Prostate gland (tissue), 2 donors: ENCODE measurements at regions not wholly inside any gene's neighbourhood (a gene's known extent, or its start where the extent isn't known, plus 50 kb on each side); places are given as distances from the start of the nearest gene placed in this dataset.

ENCODE experiments used
- CTCF ChIP-seq, 4 experiments: fragments of 200-600 bp in 2 of 4; fragments of 450-650 bp in 2 of 4; sonication (generic) in 2 of 4; IDR thresholded peaks; 1 replicate in 3 of 4; 2 replicates in 1 of 4; pipeline ENCODE4 v1.5.1; 2016 to 2019; ENCODE audit warnings: antibody characterized with exemption in 4 of 4, mild to moderate bottlenecking in 2 of 4, moderate library complexity in 2 of 4
- POLR2A ChIP-seq: fragments of 450-650 bp; IDR thresholded peaks from one replicate; pipeline ENCODE4 v1.6.1; 2016; ENCODE audit warnings: antibody characterized with exemption, mild to moderate bottlenecking

GRCh38 chr16:65832679-65833078, 533.8 kb upstream of the CDH5 start:
- TF ChIP-seq CTCF (IDR thresholded peaks at IDR 0.05) (no peak), POLR2A (no peak)
